Heart right ventricle (tissue), 16 donors: ENCODE measurements at regions not wholly inside any gene's neighbourhood (a gene's known extent, or its start where the extent isn't known, plus 50 kb on each side); places are given as distances from the start of the nearest gene placed in this dataset.

Source experiments
- ATAC-seq, 8 donors: fragments of 200-7000 bp; cut with Tn5 transposase; one replicate each; pipeline ENCODE4 v1.9.1; 2020; ENCODE audit warnings: mild to moderate bottlenecking in 8 of 8, moderate library complexity in 8 of 8, moderate number of reproducible peaks in 1 of 8
- DNase-seq, 2 donors: peaks; one replicate each; pipeline ENCODE4 v3.0.0-alpha.2; 2020
- H3K27ac ChIP-seq, 10 donors: fragments of 200-600 bp; sonication (generic) in 2 of 10; one replicate each; pipeline versions ENCODE4 v1.5.0 to v1.8.0; 2020 to 2022; ENCODE audit warnings: mild to moderate bottlenecking in 3 of 10
- H3K27me3 ChIP-seq, 7 donors: fragments of 200-600 bp; one replicate each; pipeline ENCODE4 v1.8.0; 2021 to 2022; ENCODE audit warnings: mild to moderate bottlenecking in 2 of 7
- H3K36me3 ChIP-seq, 9 donors: fragments of 200-600 bp; sonication (generic) in 1 of 9; one replicate each; pipeline versions ENCODE4 v1.5.0 to v1.8.0; 2020 to 2022; ENCODE audit warnings: mild to moderate bottlenecking in 2 of 9
- H3K4me1 ChIP-seq, 9 donors: fragments of 200-600 bp; sonication (generic) in 1 of 9; one replicate each; pipeline versions ENCODE4 v1.5.0 to v1.8.0; 2020 to 2022; ENCODE audit warnings: mild to moderate bottlenecking in 4 of 9
- H3K4me3 ChIP-seq, 10 donors: fragments of 200-600 bp; sonication (generic) in 2 of 10; one replicate each; pipeline versions ENCODE4 v1.5.0 to v1.8.0; 2020 to 2022; ENCODE audit warnings: mild to moderate bottlenecking in 7 of 10, moderate library complexity in 2 of 10
- H3K9me3 ChIP-seq, 11 donors: fragments of 200-600 bp in 10 of 11; sonication (generic) in 2 of 11; one replicate each; pipeline versions ENCODE4 v1.5.0 to v1.8.0; 2013 to 2022; ENCODE audit warnings: mild to moderate bottlenecking in 2 of 11, control low read depth in 1 of 11, moderate library complexity in 1 of 11
- CTCF ChIP-seq, 9 donors: fragments of 200-600 bp; sonication (generic) in 2 of 9; IDR thresholded peaks; one replicate each; pipeline versions ENCODE4 v1.5.0 to v1.8.0; 2021 to 2022; ENCODE audit warnings: antibody characterized with exemption in 9 of 9, mild to moderate bottlenecking in 5 of 9, moderate library complexity in 1 of 9
- WGBS, 2 donors: extraction: QIAGEN DNeasy Blood & Tissue Kit; methylation state at CpG; one replicate each; pipeline ENCODE4 v1.1.7; 2013; ENCODE audit warnings: inconsistent platforms in 1 of 2; 5-methylcytosine and 5-hydroxymethylcytosine counted together
- intact Hi-C, 10 donors: fragments of 100-400 bp; cut with DNase I; formaldehyde crosslinking; loops; one replicate each; pipeline versions ENCODE4 v1.11.1 to v1.14.2; 2022
- donor health status: Arrhythmogenic right ventricular cardiomyopathy.
- donor health status: ischemic (EF 13 %, LVEDD 7.1; RV severe dilation, severe dysfunction).
- donor health status: healthy with polysubstance abuse.
- donor health status: DM: no; HTN: yes; CAD: no.
- donor health status: DM: no; HTN: no; CAD: no.
- donor health status: ischemic (EF 25% LVEDD 6.9; RV normal size, moderate dysfunction).
- donor health status: ischemic (EF 25% LVEDD 5.7; RV mildly dilated, moderate dysfunction).
- donor health status: healthy.
- donor health status: DM: yes; HTN: yes; CAD: no.
- donor health status: Ischemic cardiomyopathy.
- donor health status: ischemic (EF 35%, LVEDD 5.7; RV mildly dilated, moderate dysfunction).
- donor health status: nonischemic (EF 11% LVEDD 7.7; RV severe dilation, severe dysfunction).
- donor health status: DM: yes; HTN: yes; CAD: no.
- donor health status: PGD.
- donor health status: ischemic (EF 29% LVEDD 5.4; RV normal size, mild dysfunction).
- donor health status: nonischemic (EF 23%, LVEDD 6.1; RV moderate dilation, normal function).

GRCh38 chr12:124704619-124705018, 137.2 kb upstream of the NCOR2 start:
- no peaks in the 10 kb centered on the region for H3K27me3 ChIP-seq
- no peak overlapping the region for H3K27ac ChIP-seq
- H3K4me1 ChIP-seq = peaks cover 8 to 29% (median 15%) of the 10 kb centered on the region in 9 donors
- H3K4me3 ChIP-seq = no peak overlapping the region
- WGBS, 2 donors = 94 to 97% methylated on average over 13 of the region's 13 CpGs
- TF ChIP-seq CTCF (IDR thresholded peaks at IDR 0.05) = no peak
- no peak for DNase-seq
- H3K36me3 ChIP-seq = no peaks in the 10 kb centered on the region
- H3K9me3 ChIP-seq = peaks cover 0 to 8% (median 0%) of the 10 kb centered on the region in 11 donors
- intact Hi-C loops = loop anchor here in 2 of 10 donors (5.0 kb wide), 1 partner anchor 43 kb away; no protein-coding TSS in a partner anchor
- no peak for ATAC-seq

- ATAC-seq = no peak
- H3K4me1 ChIP-seq = peaks cover 8 to 28% (median 15%) of the 10 kb centered on the region in 9 donors
- 89 to 92% methylated on average over 8 of the region's 8 CpGs for WGBS, 2 donors
- H3K4me3 ChIP-seq = no peak overlapping the region
- intact Hi-C loops = loop anchor here in 2 of 10 donors (5.0 kb wide), 1 partner anchor 43 kb away; no protein-coding TSS in a partner anchor
- H3K27me3 ChIP-seq = no peaks in the 10 kb centered on the region
- H3K36me3 ChIP-seq = no peaks in the 10 kb centered on the region
- peaks cover 0 to 8% (median 0%) of the 10 kb centered on the region in 11 donors for H3K9me3 ChIP-seq
- TF ChIP-seq CTCF (IDR thresholded peaks at IDR 0.05) = no peak
- DNase-seq = no peak
- no peak overlapping the region for H3K27ac ChIP-seq
These were observed 136.4 kb upstream of the NCOR2 start for GRCh38 chr12:124703856-124704255.

GRCh38 chr12:124702736-124703135, 135.3 kb upstream of the NCOR2 start:
- no peak overlapping the region for H3K4me3 ChIP-seq
- 94 to 98% methylated on average over 1 of the region's 1 CpG for WGBS, 2 donors
- H3K36me3 ChIP-seq = no peaks in the 10 kb centered on the region
- peaks cover 8 to 36% (median 15%) of the 10 kb centered on the region in 9 donors for H3K4me1 ChIP-seq
- DNase-seq (no peak), ATAC-seq (no peak)
- H3K9me3 ChIP-seq = peaks cover 0 to 4% (median 0%) of the 10 kb centered on the region in 11 donors
- H3K27ac ChIP-seq = no peak overlapping the region
- intact Hi-C loops = loop anchor here in 2 of 10 donors (5.0 kb wide), 1 partner anchor 45 kb away; no protein-coding TSS in a partner anchor
- no peaks in the 10 kb centered on the region for H3K27me3 ChIP-seq
- no peak for TF ChIP-seq CTCF (IDR thresholded peaks at IDR 0.05)

- TF ChIP-seq CTCF (IDR thresholded peaks at IDR 0.05) = no peak
- intact Hi-C loops = loop anchor here in 2 of 10 donors (5.0 kb wide), 1 partner anchor 46 kb away; no protein-coding TSS in a partner anchor
- ATAC-seq (peak; percentile 31 to 72 (median 60)), DNase-seq (no peak)
- peak overlapping the region in 8 of 10 donors; percentile 6 to 85 (median 80) for H3K27ac ChIP-seq
- H3K9me3 ChIP-seq = no peaks in the 10 kb centered on the region
- WGBS, 2 donors = 44 to 60% methylated on average over 17 of the region's 17 CpGs
- H3K4me1 ChIP-seq = peaks cover 8 to 53% (median 25%) of the 10 kb centered on the region in 9 donors
- H3K36me3 ChIP-seq = no peaks in the 10 kb centered on the region
- H3K27me3 ChIP-seq = no peaks in the 10 kb centered on the region
- H3K4me3 ChIP-seq = no peak overlapping the region
These were observed 133.6 kb upstream of the NCOR2 start for GRCh38 chr12:124700810-124701592.
